Activated T-helper 1 cell treated with anti-CD3 and anti-CD28 coated beads, Interleukin-2, amount 50 U/mL, for 16 hours (primary cell): ENCODE measurements at regions not wholly inside any gene's neighbourhood (a gene's known extent, or its start where the extent isn't known, plus 50 kb on each side); places are given as distances from the start of the nearest gene placed in this dataset.

Source experiments
- DNase-seq, 2 donors: peaks; one replicate each; pipeline ENCODE4 v3.0.0-alpha.2; 2020; ENCODE audit warnings: low read depth in 1 of 2, low spot score in 1 of 2

- DNase-seq, result no peak
Measured at GRCh38 chr18:78548261-78549058, 431.2 kb upstream of the SALL3 start.

DNA sequence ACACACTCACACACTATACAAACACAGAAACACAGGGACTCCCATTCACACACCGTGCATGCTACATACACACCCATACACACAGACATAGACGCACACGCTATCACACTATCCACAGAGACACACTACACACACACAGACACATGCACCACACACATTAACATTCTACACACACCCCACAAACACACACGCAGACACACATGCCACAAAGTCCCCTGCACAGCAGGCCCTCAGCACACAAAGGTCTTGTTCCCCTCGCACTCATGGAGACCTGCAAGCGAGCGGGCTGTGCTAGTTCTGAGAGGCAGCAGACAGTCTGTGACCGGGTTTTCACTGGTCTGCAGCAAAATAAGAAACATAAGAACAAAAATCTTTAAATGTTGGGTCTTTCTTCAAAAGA is 429.6 kb upstream of the SALL3 start:
- no peak for DNase-seq

DNA sequence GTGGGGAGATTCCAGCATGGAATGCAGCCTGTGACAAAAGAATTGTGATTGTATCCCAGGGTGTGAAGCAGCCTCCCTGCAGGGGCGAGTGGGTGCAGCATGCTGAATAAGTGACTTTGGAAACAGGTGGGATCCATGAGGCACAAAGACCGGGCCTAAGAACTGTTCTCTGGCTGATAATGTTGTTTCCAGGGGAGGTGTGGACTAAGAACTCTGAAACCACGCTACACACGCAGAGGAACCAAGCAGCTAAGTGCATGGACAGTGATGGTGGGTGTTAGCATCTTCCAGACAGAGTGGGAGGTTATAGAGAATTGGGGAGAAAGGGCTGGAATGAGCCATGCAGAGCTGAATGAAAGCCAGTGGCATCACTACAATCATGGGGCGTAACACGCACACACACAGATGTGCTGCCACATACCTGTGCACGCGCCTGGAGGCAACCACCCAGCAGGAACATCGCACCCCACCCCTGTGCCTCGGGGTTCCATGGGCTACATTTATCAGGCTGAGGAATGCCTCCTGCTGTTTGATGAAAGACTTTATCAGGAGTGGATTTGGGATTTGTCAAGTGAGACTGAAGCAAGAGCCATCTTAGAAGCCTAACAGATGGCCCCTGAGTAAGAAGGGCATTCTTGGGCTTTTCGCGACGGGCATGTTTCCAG is 424.5 kb upstream of the SALL3 start:
- DNase-seq, result no peak

GRCh38 chr18:78557371-78557770 is 422.2 kb upstream of the SALL3 start:
- DNase-seq, result no peak

GRCh38 chr18:78558101-78558810 is 421.4 kb upstream of the SALL3 start:
- DNase-seq, result no peak

DNA sequence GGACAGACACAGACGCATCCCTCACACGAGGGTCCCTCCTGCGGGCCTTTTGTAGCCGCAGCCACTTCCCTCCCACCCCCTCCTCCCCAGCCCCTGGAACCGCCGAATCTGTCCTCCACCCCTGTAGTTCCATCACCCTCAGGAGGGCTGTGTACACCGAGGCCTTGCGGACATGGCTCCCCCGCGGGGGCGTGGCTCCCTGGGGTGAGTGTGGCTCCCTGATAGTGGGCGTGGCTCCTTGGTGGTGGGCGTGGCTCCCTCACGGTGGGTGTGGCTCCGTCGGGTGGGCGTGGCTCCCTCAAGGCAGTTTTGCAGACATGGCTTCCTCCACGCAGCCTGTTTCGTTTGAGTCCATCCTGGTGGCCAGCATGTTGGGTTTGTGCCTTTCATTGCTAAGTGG is 420.7 kb upstream of the SALL3 start:
- no peak for DNase-seq

DNA sequence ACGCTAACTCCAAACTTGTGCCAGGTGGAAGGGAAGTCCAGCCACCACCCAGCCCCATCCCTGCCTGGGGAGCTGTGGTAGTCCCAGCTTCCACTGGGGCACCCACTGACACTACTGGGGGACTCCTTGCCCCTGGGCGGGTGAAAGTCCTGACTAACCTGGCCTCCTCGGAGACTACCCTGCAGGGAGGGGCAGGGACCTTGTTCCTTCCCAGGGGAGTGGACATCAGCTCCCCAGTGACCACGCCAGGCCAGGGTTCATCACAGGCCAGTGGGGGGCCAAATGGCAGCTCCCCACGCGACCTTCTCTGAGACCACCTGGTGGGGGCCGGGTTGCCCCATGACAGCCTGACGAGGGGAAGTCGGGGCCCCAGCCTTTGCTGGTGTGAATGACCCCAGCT is 420.0 kb upstream of the SALL3 start:
- no peak for DNase-seq

- DNase-seq, result no peak
Measured at GRCh38 chr18:78561757-78562510, 417.7 kb upstream of the SALL3 start.

GRCh38 chr18:78562531-78562961 is 417.1 kb upstream of the SALL3 start:
- no peak for DNase-seq

- no peak for DNase-seq
Measured at GRCh38 chr18:78563110-78563509, 416.5 kb upstream of the SALL3 start.

GRCh38 chr18:78564030-78564429 is 415.6 kb upstream of the SALL3 start:
- no peak for DNase-seq

- DNase-seq, result no peak
Measured at GRCh38 chr18:78564518-78564917, 415.1 kb upstream of the SALL3 start.

DNA sequence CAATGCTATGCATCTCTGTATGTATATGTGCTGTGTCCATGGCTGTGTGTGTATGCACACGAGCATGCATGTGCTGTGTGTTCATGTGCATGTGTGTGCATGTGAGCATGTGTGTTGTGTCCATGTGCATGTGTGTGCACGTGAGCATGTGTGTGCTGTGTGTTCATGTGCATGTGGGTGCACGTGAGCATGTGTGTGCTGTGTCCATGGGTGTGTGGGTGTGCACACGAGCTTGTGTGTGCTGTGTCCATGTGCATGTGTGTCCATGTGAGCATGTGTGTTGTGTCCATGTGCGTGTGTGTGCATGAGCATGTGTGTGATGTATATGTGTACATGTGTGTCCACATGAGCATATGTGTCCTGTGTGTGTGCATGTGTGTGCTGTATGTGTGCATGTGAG is 414.4 kb upstream of the SALL3 start:
- no peak for DNase-seq

DNA sequence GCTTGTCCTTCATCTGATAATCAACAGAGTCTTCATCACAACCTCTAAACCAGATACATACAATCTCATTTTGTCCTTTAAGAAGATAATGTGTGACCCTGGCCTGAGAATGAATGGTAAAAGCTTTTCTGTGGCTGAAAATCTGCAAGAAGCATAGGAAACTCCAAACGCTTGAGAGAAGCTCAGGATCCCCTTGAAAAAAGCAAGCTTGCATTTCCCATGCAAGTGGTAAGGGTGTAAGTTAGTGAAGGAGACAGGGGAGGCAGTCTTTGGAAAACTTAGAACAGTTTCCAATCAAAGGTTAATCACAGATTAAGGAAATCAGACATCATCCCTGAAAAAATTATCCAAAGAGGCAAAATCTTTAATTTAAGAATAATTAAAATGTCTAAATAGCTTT is 413.6 kb upstream of the SALL3 start:
- no peak for DNase-seq

- DNase-seq, result no peak
Measured at GRCh38 chr18:78566720-78567119, 412.9 kb upstream of the SALL3 start.

GRCh38 chr18:78571063-78571785 is 408.4 kb upstream of the SALL3 start:
- DNase-seq, result no peak

DNA sequence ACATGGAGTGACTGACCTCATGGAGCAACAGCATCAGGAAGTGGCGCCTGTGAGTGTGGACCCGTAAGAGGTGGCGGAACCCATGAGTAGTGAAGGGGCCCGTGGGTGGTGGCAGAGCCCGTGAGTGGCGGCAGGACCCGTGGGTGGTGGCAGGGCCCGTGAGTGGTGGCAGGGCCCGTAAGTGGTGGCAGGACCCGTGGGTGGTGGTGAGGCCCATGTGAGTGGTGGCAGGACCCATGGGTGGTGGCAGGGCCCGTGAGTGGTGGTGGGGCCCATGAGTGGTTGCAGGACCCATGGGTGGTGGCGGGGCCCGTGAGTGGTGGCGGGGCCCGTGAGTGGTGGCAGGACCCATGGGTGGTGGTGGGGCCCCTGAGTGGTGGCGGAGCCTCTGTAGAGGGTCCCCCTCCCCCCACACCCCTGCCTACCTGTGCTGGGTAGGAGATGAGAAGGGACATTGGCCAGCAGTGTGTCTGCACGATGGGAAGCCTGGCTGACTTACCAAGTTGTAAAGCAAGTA is 407.7 kb upstream of the SALL3 start:
- no peak for DNase-seq

DNA sequence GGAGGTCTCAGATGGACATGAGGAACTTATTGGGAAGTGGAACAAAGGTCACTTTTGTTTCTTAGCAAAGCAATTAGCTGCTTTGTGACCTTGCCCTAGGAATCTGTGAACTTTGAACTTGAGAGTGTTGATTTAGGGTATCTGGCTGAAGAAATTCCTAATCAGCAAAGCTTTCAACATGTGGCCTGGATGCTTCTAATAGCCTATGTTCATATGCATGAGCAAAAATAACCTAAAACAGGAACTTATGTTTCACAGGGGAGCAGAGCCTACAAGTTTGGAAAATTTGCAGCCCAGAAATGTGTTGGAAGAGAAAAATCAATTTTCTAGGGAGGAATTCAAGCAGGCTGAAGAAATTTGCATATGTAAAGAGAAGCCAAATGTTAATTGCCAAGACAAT is 405.8 kb upstream of the SALL3 start:
- DNase-seq, result no peak

- no peak for DNase-seq
Measured at GRCh38 chr18:78576967-78577366, 402.7 kb upstream of the SALL3 start.

DNA sequence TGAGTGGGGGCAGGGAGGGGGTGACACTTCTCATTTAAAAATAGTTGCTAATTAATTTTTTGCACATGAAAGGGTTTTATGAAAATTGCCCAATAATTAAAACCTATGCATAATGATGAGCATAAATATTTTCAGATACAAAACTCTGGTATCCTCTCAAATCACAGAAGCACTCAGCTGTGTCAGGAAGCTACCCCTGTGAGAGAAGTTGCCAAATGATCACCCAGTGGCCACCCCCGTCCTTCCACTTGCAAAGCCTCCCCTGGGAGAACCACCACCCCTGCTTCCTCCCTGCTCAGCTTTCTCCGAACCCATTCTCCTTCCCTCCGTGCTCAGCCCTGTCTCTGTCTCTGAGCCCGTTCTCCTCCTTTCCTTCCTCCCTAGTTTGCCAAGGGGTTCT is 400.2 kb upstream of the SALL3 start:
- no peak for DNase-seq
